ENCODE measurements at regions not wholly inside any gene's neighbourhood (a gene's known extent, or its start where the extent isn't known, plus 50 kb on each side); places are given as distances from the start of the nearest gene placed in this dataset.

DNA sequence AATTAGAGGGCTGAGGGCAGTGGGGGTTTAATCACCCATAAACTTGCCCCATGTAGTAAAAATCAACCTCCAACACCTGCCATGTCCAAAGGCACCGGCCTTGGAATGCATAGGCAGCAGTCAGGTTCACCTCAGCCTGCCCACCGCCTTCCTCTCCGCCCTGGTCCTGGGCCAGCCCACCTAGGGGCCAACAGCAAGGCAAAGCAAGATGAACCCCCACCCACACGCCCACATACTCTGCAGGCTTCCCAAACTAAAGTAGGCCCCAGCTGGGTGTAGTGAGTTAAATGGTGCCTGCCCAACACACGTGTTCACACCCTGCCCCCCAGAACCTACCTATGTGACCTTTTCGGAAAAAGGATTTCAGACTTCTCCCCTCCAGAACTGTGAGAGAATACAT is 92.9 kb upstream of the RAI14 start:
- Histone ChIP-seq H3K9ac (ENCODE audit: extremely low read depth, low read length, poor library complexity, severe bottlenecking) (no peak overlapping the region), H3K27ac (ENCODE audit: low read depth, low read length) (no peak overlapping the region), H3K4me1 (ENCODE audit: control insufficient read depth, insufficient read depth, low read length) (no peaks in the 10 kb centered on the region), H3K27me3 (ENCODE audit: control insufficient read depth, insufficient read depth, low read length, poor library complexity, severe bottlenecking) (no peaks in the 10 kb centered on the region), H3K36me3 (ENCODE audit: control insufficient read depth, insufficient read depth, low read length) (no peaks in the 10 kb centered on the region), H3K9me3 (ENCODE audit: control insufficient read depth, low read length) (no peaks in the 10 kb centered on the region), H3K4me3 (ENCODE audit: low read length) (no peak overlapping the region)
- WGBS, 2 experiments (ENCODE audit: insufficient coverage in 1 of 2, insufficient read length in 1 of 2): 80 to 88% methylated on average over 2 to 6 of the region's 6 CpGs
- no peak overlapping the region for H3K4me3 Mint-ChIP-seq
- H3K36me3 Mint-ChIP-seq (ENCODE audit: low read depth): no peaks in the 10 kb centered on the region
- H3K27me3 Mint-ChIP-seq (ENCODE audit: insufficient read depth): peaks cover 6% of the 10 kb centered on the region
- TF ChIP-seq, protein P1, sequence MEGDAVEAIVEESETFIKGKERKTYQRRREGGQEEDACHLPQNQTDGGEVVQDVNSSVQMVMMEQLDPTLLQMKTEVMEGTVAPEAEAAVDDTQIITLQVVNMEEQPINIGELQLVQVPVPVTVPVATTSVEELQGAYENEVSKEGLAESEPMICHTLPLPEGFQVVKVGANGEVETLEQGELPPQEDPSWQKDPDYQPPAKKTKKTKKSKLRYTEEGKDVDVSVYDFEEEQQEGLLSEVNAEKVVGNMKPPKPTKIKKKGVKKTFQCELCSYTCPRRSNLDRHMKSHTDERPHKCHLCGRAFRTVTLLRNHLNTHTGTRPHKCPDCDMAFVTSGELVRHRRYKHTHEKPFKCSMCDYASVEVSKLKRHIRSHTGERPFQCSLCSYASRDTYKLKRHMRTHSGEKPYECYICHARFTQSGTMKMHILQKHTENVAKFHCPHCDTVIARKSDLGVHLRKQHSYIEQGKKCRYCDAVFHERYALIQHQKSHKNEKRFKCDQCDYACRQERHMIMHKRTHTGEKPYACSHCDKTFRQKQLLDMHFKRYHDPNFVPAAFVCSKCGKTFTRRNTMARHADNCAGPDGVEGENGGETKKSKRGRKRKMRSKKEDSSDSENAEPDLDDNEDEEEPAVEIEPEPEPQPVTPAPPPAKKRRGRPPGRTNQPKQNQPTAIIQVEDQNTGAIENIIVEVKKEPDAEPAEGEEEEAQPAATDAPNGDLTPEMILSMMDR (conservative IDR thresholded peaks at IDR 0.05): no peak
- H3K4me1 Mint-ChIP-seq: peaks cover 7% of the 10 kb centered on the region
- no peak for DNase-seq
- H3K27ac Mint-ChIP-seq: no peak overlapping the region
- H3K9me3 Mint-ChIP-seq: no peaks in the 10 kb centered on the region

DNA sequence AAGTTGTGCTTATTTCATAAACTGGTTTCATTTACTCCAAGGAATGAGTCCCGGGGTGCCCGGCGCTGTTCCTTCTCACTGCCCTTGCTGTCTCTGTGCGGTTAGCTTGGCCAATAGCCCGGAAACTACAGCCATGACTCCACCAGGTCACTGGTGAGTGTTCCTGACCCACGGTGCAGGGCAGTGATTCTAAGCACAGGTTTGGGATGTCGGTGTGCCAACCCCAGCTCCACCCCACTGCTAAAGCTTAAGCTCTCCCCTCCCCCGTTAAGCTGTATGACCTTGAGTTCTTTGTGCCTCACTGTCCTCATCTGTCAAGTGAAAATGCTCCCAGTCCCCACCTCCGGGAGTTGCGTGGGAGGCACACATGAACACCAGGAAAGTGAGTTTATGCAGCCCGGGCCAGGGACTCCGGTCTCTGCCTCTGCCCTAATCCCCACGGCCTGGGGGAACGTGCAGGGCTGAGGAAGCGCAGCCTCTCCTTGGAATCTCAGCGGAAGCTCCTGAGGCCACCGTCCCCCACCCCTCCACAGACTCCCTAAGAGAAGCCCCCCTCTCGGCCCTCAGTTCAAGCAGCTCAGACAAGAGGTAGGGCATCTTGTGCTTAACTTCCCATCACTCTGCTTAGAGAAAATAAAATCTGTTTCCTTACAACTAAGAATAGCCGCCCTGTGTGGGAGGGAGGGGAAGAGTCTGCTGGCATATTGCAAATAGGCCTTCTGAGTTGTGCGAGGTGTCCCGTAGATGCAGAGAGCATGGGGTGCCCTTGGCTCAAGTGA is 92.0 kb upstream of the RAI14 start:
- DNase-seq: no peak
- H3K4me3 ChIP-seq (ENCODE audit: low read length): no peak overlapping the region
- no peaks in the 10 kb centered on the region for H3K9me3 Mint-ChIP-seq
- H3K27ac Mint-ChIP-seq: no peak overlapping the region
- 82 to 86% methylated on average over 12 to 21 of the region's 21 CpGs for WGBS, 2 experiments (ENCODE audit: insufficient coverage in 1 of 2, insufficient read length in 1 of 2)
- H3K4me1 Mint-ChIP-seq: peaks cover 10% of the 10 kb centered on the region
- no peaks in the 10 kb centered on the region for H3K4me1 ChIP-seq (ENCODE audit: control insufficient read depth, insufficient read depth, low read length)
- no peaks in the 10 kb centered on the region for H3K36me3 Mint-ChIP-seq (ENCODE audit: low read depth)
- H3K9me3 ChIP-seq (ENCODE audit: control insufficient read depth, low read length): no peaks in the 10 kb centered on the region
- H3K27me3 ChIP-seq (ENCODE audit: control insufficient read depth, insufficient read depth, low read length, poor library complexity, severe bottlenecking): no peaks in the 10 kb centered on the region
- H3K4me3 Mint-ChIP-seq: no peak overlapping the region
- TF ChIP-seq, protein P1 (conservative IDR thresholded peaks at IDR 0.05): no peak
- H3K27ac ChIP-seq (ENCODE audit: low read depth, low read length): no peak overlapping the region
- H3K9ac ChIP-seq (ENCODE audit: extremely low read depth, low read length, poor library complexity, severe bottlenecking): no peak overlapping the region
- no peaks in the 10 kb centered on the region for H3K36me3 ChIP-seq (ENCODE audit: control insufficient read depth, insufficient read depth, low read length)
- H3K27me3 Mint-ChIP-seq (ENCODE audit: insufficient read depth): peaks cover 6% of the 10 kb centered on the region

DNA sequence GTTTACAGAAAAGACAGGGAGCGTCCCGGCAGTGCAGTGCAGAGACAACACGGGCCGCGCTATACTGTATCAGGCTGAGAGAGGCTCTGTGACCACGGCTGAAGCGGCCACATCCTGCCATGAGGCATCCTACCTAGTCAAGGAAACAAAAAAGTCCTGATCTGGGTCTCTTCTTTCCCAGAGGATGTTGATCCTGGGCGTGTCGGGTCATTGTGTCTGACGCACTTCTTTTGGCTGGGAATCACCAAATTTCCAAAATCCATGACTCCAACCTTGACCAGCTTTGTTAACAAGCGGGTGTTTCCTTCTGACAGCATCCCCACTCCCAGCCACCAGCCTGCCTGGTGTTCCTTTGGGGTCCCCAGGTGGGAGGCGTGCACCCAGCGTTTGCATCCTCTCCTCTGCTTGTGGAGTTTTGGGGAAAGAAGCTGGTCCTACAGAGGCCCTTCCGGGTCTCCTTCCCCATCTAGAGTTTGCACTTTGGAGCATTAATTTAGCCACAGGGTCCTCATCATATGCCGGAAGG is 91.4 kb upstream of the RAI14 start:
- TF ChIP-seq, protein P1 (conservative IDR thresholded peaks at IDR 0.05): no peak
- H3K4me3 Mint-ChIP-seq: no peak overlapping the region
- H3K36me3 Mint-ChIP-seq (ENCODE audit: low read depth): no peaks in the 10 kb centered on the region
- Histone ChIP-seq H3K9me3 (ENCODE audit: control insufficient read depth, low read length) (no peaks in the 10 kb centered on the region), H3K27ac (ENCODE audit: low read depth, low read length) (no peak overlapping the region), H3K4me1 (ENCODE audit: control insufficient read depth, insufficient read depth, low read length) (no peaks in the 10 kb centered on the region), H3K27me3 (ENCODE audit: control insufficient read depth, insufficient read depth, low read length, poor library complexity, severe bottlenecking) (no peaks in the 10 kb centered on the region), H3K4me3 (ENCODE audit: low read length) (no peak overlapping the region), H3K9ac (ENCODE audit: extremely low read depth, low read length, poor library complexity, severe bottlenecking) (no peak overlapping the region), H3K36me3 (ENCODE audit: control insufficient read depth, insufficient read depth, low read length) (no peaks in the 10 kb centered on the region)
- peaks cover 6% of the 10 kb centered on the region for H3K27me3 Mint-ChIP-seq (ENCODE audit: insufficient read depth)
- no peak for DNase-seq
- peaks cover 16% of the 10 kb centered on the region for H3K4me1 Mint-ChIP-seq
- no peaks in the 10 kb centered on the region for H3K9me3 Mint-ChIP-seq
- H3K27ac Mint-ChIP-seq: no peak overlapping the region
- WGBS, 2 experiments (ENCODE audit: insufficient coverage in 1 of 2, insufficient read length in 1 of 2): 92% methylated on average over 14 to 15 of the region's 15 CpGs

Data from endodermal cell (in vitro differentiated cells).